NCI-H82 treated with DMSO at 0.1 percent for 48 hours (cell line): ENCODE measurements at regions not wholly inside any gene's neighbourhood (a gene's known extent, or its start where the extent isn't known, plus 50 kb on each side); places are given as distances from the start of the nearest gene placed in this dataset.
"Not testable (repeated sequence)": the region's sequence is repeated elsewhere in the genome, so short reads cannot be mapped to it uniquely, and the experiment has no call there.

Experiments used
- DNase-seq: peaks from one replicate; lab custom pipeline; 2025; ENCODE audit not compliant: unreplicated experiment; lab: John Stamatoyannopoulos, UW

GRCh38 chr1:240722788-240723187 is 110.8 kb upstream of the GREM2 start:
- DNase-seq, result no peak

GRCh38 chr1:240720976-240721375 is 109.0 kb upstream of the GREM2 start:
- no peak for DNase-seq

GRCh38 chr1:240719953-240720700 is 108.2 kb upstream of the GREM2 start:
- no peak for DNase-seq

GRCh38 chr1:240716538-240716937 is 104.6 kb upstream of the GREM2 start:
- DNase-seq, result not testable (repeated sequence)

GRCh38 chr1:240714568-240715292 is 102.8 kb upstream of the GREM2 start:
- DNase-seq, result no peak

GRCh38 chr1:240712014-240712731 is 100.2 kb upstream of the GREM2 start:
- DNase-seq, result no peak

- no peak for DNase-seq
These were observed 99.1 kb upstream of the GREM2 start for GRCh38 chr1:240711020-240711419.

GRCh38 chr1:240709676-240710075 is 97.7 kb upstream of the GREM2 start:
- no peak for DNase-seq

- no peak for DNase-seq
These were observed 94.4 kb upstream of the GREM2 start for GRCh38 chr1:240706150-240706935.

GRCh38 chr1:240705579-240705978 is 93.6 kb upstream of the GREM2 start:
- DNase-seq, result no peak

- no peak for DNase-seq
These were observed 89.5 kb upstream of the GREM2 start for GRCh38 chr1:240701412-240701811.

- no peak for DNase-seq
These were observed 83.5 kb upstream of the GREM2 start for GRCh38 chr1:240695416-240695815.

GRCh38 chr1:240693844-240694243 is 81.9 kb upstream of the GREM2 start:
- no peak for DNase-seq

- DNase-seq, result peak; percentile 96
These were observed 81.1 kb upstream of the GREM2 start for GRCh38 chr1:240693036-240693435.

- DNase-seq, result peak; percentile 47
These were observed 80.2 kb upstream of the GREM2 start for GRCh38 chr1:240691909-240692705.

- peak; percentile 85 for DNase-seq
These were observed 79.5 kb upstream of the GREM2 start for GRCh38 chr1:240691501-240691900.

- DNase-seq, result no peak
These were observed 75.9 kb upstream of the GREM2 start for GRCh38 chr1:240687820-240688219.

- DNase-seq, result no peak
These were observed 71.6 kb upstream of the GREM2 start for GRCh38 chr1:240683576-240683975.

GRCh38 chr1:240682859-240683242 is 70.9 kb upstream of the GREM2 start:
- no peak for DNase-seq

- DNase-seq, result no peak
These were observed 70.4 kb upstream of the GREM2 start for GRCh38 chr1:240682166-240682858.
